Bronchial epithelial cell (primary cell): ENCODE measurements at regions not wholly inside any gene's neighbourhood (a gene's known extent, or its start where the extent isn't known, plus 50 kb on each side); places are given as distances from the start of the nearest gene placed in this dataset.
A peak's percentile ranks its signal among the peaks of the same experiment; 100 is the strongest.

Source experiments
- DNase-seq: peaks from one replicate; pipeline ENCODE4 v3.0.0-alpha.2; 2010; ENCODE audit warnings: low read depth
- FAIRE-seq: peaks from 2 replicates; lab custom pipeline; 2011; peaks lifted over from hg19 to GRCh38; lab: Jason Lieb, UNC
- H3K27me3 ChIP-seq: 2 replicates; pipeline ENCODE4 v1.5.1; 2011; ENCODE audit warnings: low read length; ENCODE audit not compliant: control insufficient read depth, insufficient read depth
- H3K36me3 ChIP-seq: 2 replicates; pipeline ENCODE4 v1.5.1; 2011; ENCODE audit warnings: low read length; ENCODE audit not compliant: control insufficient read depth, insufficient read depth
- H3K4me3 ChIP-seq: 2 replicates; pipeline ENCODE4 v1.5.1; 2011; ENCODE audit warnings: mild to moderate bottlenecking, low read depth, low read length, control low read depth
- CTCF ChIP-seq: IDR thresholded peaks from 2 replicates; pipeline ENCODE4 v1.5.1; 2011; ENCODE audit warnings: mild to moderate bottlenecking, moderate library complexity, low read length, control low read depth, inconsistent platforms; ENCODE audit not compliant: insufficient read depth, severe bottlenecking

GRCh38 chr15:70504988-70505387 lies 258.4 kb downstream of the UACA start:
- no peak for FAIRE-seq
- no peak for TF ChIP-seq CTCF
- Histone ChIP-seq H3K27me3 (no peaks in the 10 kb centered on the region), H3K4me3 (no peak overlapping the region), H3K36me3 (no peaks in the 10 kb centered on the region)
- no peak for DNase-seq

DNA sequence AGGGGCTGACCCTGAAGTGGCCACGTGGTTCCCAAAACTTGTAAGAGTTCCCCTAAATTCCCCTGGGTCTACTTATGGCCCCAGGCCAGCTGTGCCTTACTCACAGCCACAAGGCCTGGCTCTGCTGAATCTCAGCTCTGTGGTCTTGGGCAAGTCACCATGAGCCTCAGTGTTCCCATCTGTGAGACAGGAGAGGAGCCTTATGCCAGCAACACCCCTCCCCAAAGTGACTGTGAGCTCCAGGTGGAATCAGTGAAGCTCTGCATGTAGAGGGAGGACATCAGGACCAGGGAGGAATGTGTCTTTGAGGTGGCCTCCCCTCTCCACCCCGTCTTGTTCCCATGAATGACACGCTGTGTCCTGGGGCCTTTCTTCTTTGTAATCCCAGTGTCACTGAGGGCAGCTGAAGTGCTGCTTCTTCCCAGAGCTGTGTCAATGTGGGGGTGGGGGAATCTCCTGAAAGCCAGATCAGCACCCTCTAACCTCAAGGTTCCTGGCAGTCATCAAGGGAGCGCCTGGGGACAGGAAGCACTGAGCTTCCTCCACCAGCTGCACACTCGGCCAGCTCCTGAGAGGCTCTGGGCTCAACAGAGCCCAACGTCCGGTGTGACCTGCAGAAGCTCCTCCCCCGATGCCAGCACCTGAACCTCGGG lies 258.9 kb downstream of the UACA start:
- Histone ChIP-seq H3K27me3 (peaks cover 5% of the 10 kb centered on the region), H3K4me3 (no peak overlapping the region), H3K36me3 (no peaks in the 10 kb centered on the region)
- FAIRE-seq (no peak), DNase-seq (peak; percentile 52)
- no peak for TF ChIP-seq CTCF

- DNase-seq (no peak), FAIRE-seq (no peak)
- H3K4me3 ChIP-seq: no peak overlapping the region
- peaks cover 10% of the 10 kb centered on the region for H3K27me3 ChIP-seq
- H3K36me3 ChIP-seq: no peaks in the 10 kb centered on the region
- no peak for TF ChIP-seq CTCF
These were observed 259.5 kb downstream of the UACA start for GRCh38 chr15:70503798-70504298.

DNA sequence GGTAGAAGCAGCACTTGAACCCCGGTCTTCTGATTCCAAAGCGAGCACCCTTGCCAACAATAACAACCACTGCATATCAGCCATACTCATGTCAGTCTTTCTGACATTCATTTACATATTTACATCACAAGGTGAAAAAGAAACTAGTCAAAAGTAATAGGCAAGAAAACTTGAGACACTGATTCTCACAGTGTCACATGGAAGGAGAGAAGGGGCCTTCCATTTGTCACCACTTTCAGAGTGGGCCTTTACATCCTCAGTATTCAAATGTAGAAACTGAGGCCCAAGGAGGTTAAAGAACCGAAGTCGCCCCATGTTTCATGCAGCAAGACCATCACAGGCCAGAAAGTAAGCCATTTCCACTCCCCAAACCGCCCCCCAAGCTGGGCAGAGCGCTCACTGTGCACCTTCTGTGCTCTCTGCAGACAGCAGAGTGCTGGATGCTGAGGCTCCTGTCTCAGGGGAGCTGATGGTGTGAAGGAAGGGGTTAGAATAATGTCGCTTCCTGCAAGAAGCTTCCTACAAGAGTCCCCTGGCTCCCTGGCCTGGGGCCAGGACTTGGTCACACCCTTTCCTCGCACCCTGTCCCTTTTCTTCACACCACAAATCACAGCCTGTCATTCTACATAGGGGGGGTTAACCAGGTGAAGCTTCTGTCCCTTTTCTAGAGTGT lies 260.1 kb downstream of the UACA start:
- Histone ChIP-seq H3K27me3 (peaks cover 13% of the 10 kb centered on the region), H3K36me3 (no peaks in the 10 kb centered on the region), H3K4me3 (no peak overlapping the region)
- TF ChIP-seq CTCF: no peak
- FAIRE-seq (no peak), DNase-seq (no peak)

GRCh38 chr15:70502529-70502928 lies 260.8 kb downstream of the UACA start:
- Histone ChIP-seq H3K27me3 (peaks cover 15% of the 10 kb centered on the region), H3K36me3 (no peaks in the 10 kb centered on the region), H3K4me3 (no peak overlapping the region)
- DNase-seq (no peak), FAIRE-seq (no peak)
- TF ChIP-seq CTCF: no peak

DNA sequence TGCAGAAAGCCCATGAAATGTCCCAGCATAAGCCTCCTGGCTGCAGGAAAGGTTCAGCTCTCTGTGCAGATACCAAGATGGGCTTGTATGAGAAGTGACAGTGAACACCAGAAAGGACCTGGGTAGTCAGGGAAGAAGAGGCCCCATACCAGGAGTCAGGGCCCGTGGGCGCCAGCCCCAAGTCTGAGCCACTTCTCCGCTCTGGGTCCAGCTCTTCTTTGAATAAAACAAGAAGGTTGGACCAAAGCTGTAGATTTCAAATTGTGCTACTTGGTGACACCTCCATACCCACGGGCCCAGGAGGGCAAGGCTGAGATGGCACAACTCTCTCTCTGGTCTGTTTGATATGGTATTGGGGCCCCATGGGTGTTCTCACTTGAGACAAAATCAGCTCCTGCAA lies 261.5 kb downstream of the UACA start:
- H3K4me3 ChIP-seq: no peak overlapping the region
- FAIRE-seq: no peak
- DNase-seq: no peak
- no peaks in the 10 kb centered on the region for H3K36me3 ChIP-seq
- no peak for TF ChIP-seq CTCF
- peaks cover 15% of the 10 kb centered on the region for H3K27me3 ChIP-seq
